HG02885 (cell line): ENCODE measurements at regions not wholly inside any gene's neighbourhood (a gene's known extent, or its start where the extent isn't known, plus 50 kb on each side); places are given as distances from the start of the nearest gene placed in this dataset.

ENCODE experiments used
- ATAC-seq: cut with Tn5 transposase; IDR thresholded peaks from one replicate; pipeline ENCODE4 v1.9.1; 2021; ENCODE audit warnings: mild to moderate bottlenecking; ENCODE audit not compliant: unreplicated experiment, poor library complexity

GRCh38 chr11:114848027-114848426, 169.7 kb downstream of the NXPE2 start:
- ATAC-seq = no peak

- no peak for ATAC-seq
These were observed 179.0 kb downstream of the NXPE2 start for GRCh38 chr11:114857281-114857680.

GRCh38 chr11:114864896-114865295, 186.6 kb downstream of the NXPE2 start:
- no peak for ATAC-seq

- ATAC-seq = no peak
These were observed 197.9 kb downstream of the NXPE2 start for GRCh38 chr11:114876234-114876633.

- ATAC-seq = no peak
These were observed 199.6 kb downstream of the NXPE2 start for GRCh38 chr11:114877976-114878375.

- no peak for ATAC-seq
These were observed 202.1 kb downstream of the NXPE2 start for GRCh38 chr11:114880442-114880841.

GRCh38 chr11:114883472-114883871, 205.1 kb downstream of the NXPE2 start:
- no peak for ATAC-seq

GRCh38 chr11:114886644-114887265, 208.4 kb downstream of the NXPE2 start:
- ATAC-seq = no peak

GRCh38 chr11:114889594-114890011, 211.3 kb downstream of the NXPE2 start:
- no peak for ATAC-seq

- no peak for ATAC-seq
These were observed 211.7 kb downstream of the NXPE2 start for GRCh38 chr11:114890038-114890437.

GRCh38 chr11:114891911-114892310, 213.6 kb downstream of the NXPE2 start:
- ATAC-seq = no peak

- ATAC-seq = no peak
These were observed 214.3 kb downstream of the NXPE2 start for GRCh38 chr11:114892381-114893197.

GRCh38 chr11:114893329-114893728, 215.0 kb downstream of the NXPE2 start:
- ATAC-seq = no peak

- ATAC-seq = no peak
These were observed 218.3 kb downstream of the NXPE2 start for GRCh38 chr11:114896594-114896993.

GRCh38 chr11:114909866-114910265, 231.5 kb downstream of the NXPE2 start:
- ATAC-seq = no peak

GRCh38 chr11:114912826-114913225, 234.5 kb downstream of the NXPE2 start:
- ATAC-seq = peak; percentile 59

GRCh38 chr11:114914231-114915005, 236.1 kb downstream of the NXPE2 start:
- no peak for ATAC-seq

GRCh38 chr11:114915871-114916805, 237.8 kb downstream of the NXPE2 start:
- ATAC-seq = no peak

- ATAC-seq = no peak
These were observed 240.0 kb downstream of the NXPE2 start for GRCh38 chr11:114918286-114918685.

GRCh38 chr11:114921697-114922096, 243.4 kb downstream of the NXPE2 start:
- no peak for ATAC-seq
